Kidney (tissue), 13 donors: ENCODE measurements at regions not wholly inside any gene's neighbourhood (a gene's known extent, or its start where the extent isn't known, plus 50 kb on each side); places are given as distances from the start of the nearest gene placed in this dataset.

Source experiments
- DNase-seq, 5 donors: peaks; one replicate each; pipeline ENCODE4 v3.0.0-alpha.2; 2013 to 2020
- FAIRE-seq: peaks from 2 replicates; lab custom pipeline; 2012; peaks lifted over from hg19 to GRCh38; lab: Jason Lieb, UNC
- H3K27ac ChIP-seq, 2 donors: one replicate each; pipeline ENCODE4 v1.7.0; 2013; ENCODE audit warnings: low read depth in 2 of 2, low read length in 2 of 2, inconsistent platforms in 1 of 2
- H3K27me3 ChIP-seq: one replicate; pipeline ENCODE4 v1.7.1; 2013; ENCODE audit warnings: low read length, inconsistent platforms; ENCODE audit not compliant: control insufficient read depth, insufficient read depth
- H3K36me3 ChIP-seq, 3 donors: one replicate each; pipeline versions ENCODE4 v1.7.0 to v1.7.1; 2013; ENCODE audit warnings: low read length in 3 of 3, control low read depth in 1 of 3, inconsistent platforms in 1 of 3; ENCODE audit not compliant: insufficient read depth in 3 of 3, control insufficient read depth in 2 of 3
- H3K4me1 ChIP-seq, 3 donors: one replicate each; pipeline versions ENCODE4 v1.7.0 to v1.7.1; 2013; ENCODE audit warnings: low read length in 3 of 3, inconsistent platforms in 1 of 3, low read depth in 1 of 3; ENCODE audit not compliant: control insufficient read depth in 2 of 3, insufficient read depth in 2 of 3
- H3K4me3 ChIP-seq, 3 donors: one replicate each; pipeline versions ENCODE4 v1.7.0 to v1.8.1; 2013; ENCODE audit warnings: low read length in 3 of 3, control low read depth in 1 of 3, inconsistent platforms in 1 of 3
- H3K9ac ChIP-seq, 3 donors: one replicate each; pipeline versions ENCODE4 v1.7.0 to v1.7.1; 2013; ENCODE audit warnings: low read length in 3 of 3, control low read depth in 1 of 3, inconsistent platforms in 1 of 3
- H3K9me3 ChIP-seq, 3 donors: one replicate each; pipeline versions ENCODE4 v1.7.0 to v1.7.1; 2013; ENCODE audit warnings: low read length in 3 of 3, control low read depth in 1 of 3, inconsistent platforms in 1 of 3; ENCODE audit not compliant: control insufficient read depth in 2 of 3, insufficient read depth in 1 of 3
- CTCF ChIP-seq: IDR thresholded peaks from 3 replicates; pipeline ENCODE4 v1.5.1; 2012; ENCODE audit warnings: mild to moderate bottlenecking, moderate library complexity, borderline replicate concordance; ENCODE audit not compliant: insufficient read depth; ENCODE audit errors: extremely low read depth
- intact Hi-C: fragments of 100-400 bp; cut with DNase I; formaldehyde crosslinking; loops from one replicate; pipeline ENCODE4 v1.11.1; 2022
- donor health status: control.
- donor health status: control.
- donor health status: control.
- donor health status: control.
- donor health status: control.
- donor health status: DM: yes; HTN: yes; CAD: no.
- donor health status: Normal renal cell carcinoma (clear cell type).

DNA sequence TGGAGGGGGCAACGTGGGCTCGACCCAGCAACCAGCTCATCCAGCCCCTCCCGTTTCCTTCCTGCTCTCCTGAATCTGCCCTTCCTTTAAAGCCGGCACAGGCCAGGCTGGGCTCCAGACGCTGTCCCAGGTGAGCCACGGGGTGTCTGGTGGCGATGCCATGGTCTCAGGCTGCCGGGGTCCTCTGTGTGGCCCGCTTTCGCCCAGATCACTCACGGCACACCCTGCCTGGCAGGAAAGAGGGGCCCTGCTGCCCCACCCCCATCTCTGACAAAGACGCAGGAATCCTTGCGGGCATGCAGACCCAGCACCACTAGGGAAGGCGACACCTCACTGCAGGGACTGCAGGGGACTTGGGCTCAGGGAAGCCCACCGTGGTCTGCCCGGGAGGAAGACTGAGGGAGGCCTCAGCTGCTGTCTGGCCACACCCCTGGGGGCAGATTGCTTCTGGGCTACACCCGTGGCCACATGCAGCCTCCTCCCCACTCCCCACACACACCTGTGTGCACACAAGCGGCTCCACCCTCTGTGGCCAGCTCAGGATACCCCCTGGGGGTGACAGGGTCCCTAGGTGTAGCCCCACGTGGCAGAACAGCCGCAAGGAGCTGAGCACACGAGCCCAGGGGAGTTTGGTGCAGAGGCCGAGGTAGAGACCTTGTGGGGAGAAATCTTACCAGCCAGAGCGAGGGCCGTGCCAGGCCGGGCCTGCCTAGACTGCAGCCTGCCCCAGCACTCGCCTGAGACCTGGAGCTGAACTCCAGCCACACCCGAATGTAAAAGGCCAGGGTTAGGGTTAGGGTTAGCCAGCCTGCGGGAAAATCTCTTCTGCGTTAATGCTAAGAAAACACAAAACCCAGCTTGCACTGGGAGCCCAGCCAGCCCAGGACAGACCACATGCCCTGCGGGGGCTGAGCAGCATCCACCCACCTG lies 104.6 kb downstream of the DLL1 start:
- Histone ChIP-seq H3K4me1 (no peaks in the 10 kb centered on the region), H3K9me3 (no peaks in the 10 kb centered on the region), H3K27me3 (no peaks in the 10 kb centered on the region), H3K36me3 (no peaks in the 10 kb centered on the region), H3K27ac (no peak overlapping the region), H3K4me3 (no peak overlapping the region), H3K9ac (no peak overlapping the region)
- intact Hi-C loops = no loop called here
- TF ChIP-seq CTCF = no peak
- FAIRE-seq (no peak), DNase-seq (peak in 1 of 5 donors; percentile 28)

- FAIRE-seq = no peak
- Histone ChIP-seq H3K4me3 (no peak overlapping the region), H3K4me1 (no peaks in the 10 kb centered on the region), H3K9me3 (no peaks in the 10 kb centered on the region), H3K27me3 (no peaks in the 10 kb centered on the region), H3K36me3 (no peaks in the 10 kb centered on the region), H3K9ac (no peak overlapping the region), H3K27ac (no peak overlapping the region)
- no peak for DNase-seq
- intact Hi-C loops = no loop called here
- TF ChIP-seq CTCF = no peak
These were observed 105.5 kb downstream of the DLL1 start for GRCh38 chr6:170185175-170185978.

DNA sequence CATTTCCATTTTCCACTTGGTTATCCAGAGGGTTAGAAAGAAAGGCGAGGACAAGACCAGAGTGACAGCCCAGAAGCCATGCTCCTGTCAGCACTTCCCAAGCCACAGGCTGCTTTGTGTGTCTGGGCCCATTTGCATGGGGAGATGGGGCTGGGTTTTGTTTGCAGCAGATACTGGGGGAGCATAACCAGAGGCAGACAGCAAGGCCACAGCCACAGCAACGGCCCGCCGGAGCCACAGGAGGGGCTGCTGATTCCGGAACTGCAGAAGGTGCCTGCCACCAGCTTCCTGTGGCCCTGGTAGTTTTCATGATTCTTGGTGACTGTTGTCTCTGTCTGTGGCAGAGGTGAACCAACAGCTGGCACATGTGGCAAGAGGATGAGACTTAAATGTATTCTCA lies 106.6 kb downstream of the DLL1 start:
- intact Hi-C loops = no loop called here
- H3K36me3 ChIP-seq = no peaks in the 10 kb centered on the region
- no peaks in the 10 kb centered on the region for H3K9me3 ChIP-seq
- H3K9ac ChIP-seq = no peak overlapping the region
- no peaks in the 10 kb centered on the region for H3K27me3 ChIP-seq
- H3K4me3 ChIP-seq = no peak overlapping the region
- DNase-seq (no peak), FAIRE-seq (no peak)
- no peaks in the 10 kb centered on the region for H3K4me1 ChIP-seq
- H3K27ac ChIP-seq = no peak overlapping the region
- TF ChIP-seq CTCF = no peak
